Mucosa of descending colon (tissue), 3 donors: ENCODE measurements at regions not wholly inside any gene's neighbourhood (a gene's known extent, or its start where the extent isn't known, plus 50 kb on each side); places are given as distances from the start of the nearest gene placed in this dataset.
A peak's percentile ranks its signal among the peaks of the same experiment; 100 is the strongest.

ENCODE experiments used
- ATAC-seq: fragments of 200-7000 bp; cut with Tn5 transposase; one replicate; pipeline ENCODE4 v1.9.1; 2020; ENCODE audit warnings: mild to moderate bottlenecking, moderate library complexity
- DNase-seq, 3 donors: peaks; one replicate each; pipeline ENCODE4 v3.0.0-alpha.2; 2020
- H3K36me3 ChIP-seq: fragments of 200-600 bp; one replicate; pipeline ENCODE4 v1.8.0; 2021; ENCODE audit warnings: low read depth, mild to moderate bottlenecking
- H3K4me1 ChIP-seq: fragments of 200-600 bp; one replicate; pipeline ENCODE4 v1.8.0; 2021; ENCODE audit warnings: low read depth, mild to moderate bottlenecking
- H3K4me3 ChIP-seq: fragments of 200-600 bp; one replicate; pipeline ENCODE4 v1.8.0; 2021; ENCODE audit warnings: mild to moderate bottlenecking
- H3K9me3 ChIP-seq: fragments of 200-600 bp; one replicate; pipeline ENCODE4 v1.8.0; 2021; ENCODE audit warnings: mild to moderate bottlenecking
- CTCF ChIP-seq: fragments of 200-600 bp; IDR thresholded peaks from one replicate; pipeline ENCODE4 v1.8.0; 2022; ENCODE audit warnings: antibody characterized with exemption, mild to moderate bottlenecking
- intact Hi-C, 2 donors: fragments of 100-400 bp; cut with DNase I in 1 of 2; cut with micrococcal nuclease in 1 of 2; formaldehyde crosslinking; loops; one replicate each; pipeline versions ENCODE4 v1.11.0 to v1.11.1; 2022; cut with DNase I, micrococcal nuclease
- donor health status: DM: no; HTN: no; CAD: no; lungs with moderate emphysema.
- donor health status: DM: no; HTN: no; CAD: no.
- donor health status: DM: no; HTN: yes; CAD: no.

GRCh38 chrX:17294561-17294960 is 80.4 kb upstream of the NHS start:
- intact Hi-C loops = no loop called here
- Histone ChIP-seq H3K4me1 (no peaks in the 10 kb centered on the region), H3K36me3 (no peaks in the 10 kb centered on the region), H3K4me3 (no peak overlapping the region), H3K9me3 (no peaks in the 10 kb centered on the region)
- no peak for DNase-seq
- no peak for TF ChIP-seq CTCF
- ATAC-seq = no peak

- no peak for TF ChIP-seq CTCF
- intact Hi-C loops = no loop called here
- no peaks in the 10 kb centered on the region for H3K9me3 ChIP-seq
- no peak overlapping the region for H3K4me3 ChIP-seq
- no peaks in the 10 kb centered on the region for H3K4me1 ChIP-seq
- peak in 1 of 3 donors; percentile 12 for DNase-seq
- no peaks in the 10 kb centered on the region for H3K36me3 ChIP-seq
- ATAC-seq = peak; percentile 76
Observed at GRCh38 chrX:17295791-17296190, 79.2 kb upstream of the NHS start.

- DNase-seq (no peak), ATAC-seq (no peak)
- intact Hi-C loops = no loop called here
- H3K36me3 ChIP-seq = no peaks in the 10 kb centered on the region
- H3K4me3 ChIP-seq = no peak overlapping the region
- H3K4me1 ChIP-seq = no peaks in the 10 kb centered on the region
- no peaks in the 10 kb centered on the region for H3K9me3 ChIP-seq
- no peak for TF ChIP-seq CTCF
Observed at GRCh38 chrX:17298564-17298963, 76.4 kb upstream of the NHS start.

- DNase-seq (no peak), ATAC-seq (no peak)
- TF ChIP-seq CTCF = no peak
- H3K4me3 ChIP-seq = no peak overlapping the region
- no peaks in the 10 kb centered on the region for H3K36me3 ChIP-seq
- no peaks in the 10 kb centered on the region for H3K9me3 ChIP-seq
- H3K4me1 ChIP-seq = no peaks in the 10 kb centered on the region
- intact Hi-C loops = no loop called here
Observed at GRCh38 chrX:17299206-17299605, 75.8 kb upstream of the NHS start.

- no peak for ATAC-seq
- no peak for TF ChIP-seq CTCF
- Histone ChIP-seq H3K4me3 (no peak overlapping the region), H3K9me3 (no peaks in the 10 kb centered on the region), H3K36me3 (no peaks in the 10 kb centered on the region), H3K4me1 (no peaks in the 10 kb centered on the region)
- peak in 1 of 3 donors; percentile 4 for DNase-seq
- intact Hi-C loops = no loop called here
Observed at GRCh38 chrX:17323397-17323796, 51.6 kb upstream of the NHS start.
